AG04450 (cell line): ENCODE measurements at regions not wholly inside any gene's neighbourhood (a gene's known extent, or its start where the extent isn't known, plus 50 kb on each side); places are given as distances from the start of the nearest gene placed in this dataset.

ENCODE experiments used
- CTCF ChIA-PET: fragments of 300-600, 350-600 bp; formaldehyde crosslinking; extraction: SDS; loops from one replicate; lab custom pipeline; 2022; ENCODE audit warnings: antibody characterized with exemption, inconsistent platforms; lab: Charles Lee
- POLR2A ChIA-PET: fragments of 350-600 bp; formaldehyde crosslinking; extraction: SDS; loops from one replicate; lab custom pipeline; 2021; ENCODE audit warnings: antibody characterized with exemption, inconsistent platforms; lab: Yijun Ruan, JAX
- DNase-seq: peaks from one replicate; pipeline ENCODE4 v3.0.0-alpha.2; 2011; ENCODE audit warnings: low read depth, low spot score
- H3K27ac ChIP-seq: one replicate; pipeline ENCODE4 v1.5.1; 2012; ENCODE audit warnings: low read depth, low read length, control low read depth
- H3K27me3 ChIP-seq: one replicate; pipeline ENCODE4 v1.6.0; 2012; ENCODE audit warnings: low read length; ENCODE audit not compliant: control insufficient read depth, insufficient read depth
- H3K4me3 ChIP-seq: 2 replicates; pipeline ENCODE4 v1.5.1; 2011; ENCODE audit warnings: mild to moderate bottlenecking, low read depth, low read length, control low read depth
- H3K9me3 ChIP-seq: 2 replicates; pipeline ENCODE4 v1.5.1; 2012; ENCODE audit warnings: low read length; ENCODE audit not compliant: control insufficient read depth, insufficient read depth
- CTCF ChIP-seq: IDR thresholded peaks from 2 replicates; pipeline ENCODE4 v1.5.1; 2011; ENCODE audit warnings: low read depth, low read length, control low read depth, inconsistent platforms

GRCh38 chr9:81375187-81376100 lies 313.9 kb downstream of the TLE1 start:
- no peaks in the 10 kb centered on the region for H3K9me3 ChIP-seq
- POLR2A ChIA-PET = interaction anchor here (0.5 kb wide), 1 partner anchor 44 kb away, joined by 5 read pairs; no protein-coding TSS in a partner anchor
- H3K27ac ChIP-seq = no peak overlapping the region
- H3K4me3 ChIP-seq = no peak overlapping the region
- DNase-seq = no peak
- H3K27me3 ChIP-seq = no peaks in the 10 kb centered on the region
- TF ChIP-seq CTCF = no peak
- CTCF ChIA-PET = no interaction called here

GRCh38 chr9:81374459-81375186 lies 314.7 kb downstream of the TLE1 start:
- CTCF ChIA-PET = interaction anchor here (0.5 kb wide), 1 partner anchor 1145 kb away, joined by 3 read pairs; no protein-coding TSS in a partner anchor

GRCh38 chr9:81373294-81373693 lies 316.1 kb downstream of the TLE1 start:
- CTCF ChIA-PET = no interaction called here
- Histone ChIP-seq H3K9me3 (no peaks in the 10 kb centered on the region), H3K27me3 (no peaks in the 10 kb centered on the region), H3K27ac (no peak overlapping the region), H3K4me3 (no peak overlapping the region)
- no peak for DNase-seq
- no peak for TF ChIP-seq CTCF
- POLR2A ChIA-PET = no interaction called here

More at GRCh38 chr9:81374459-81375186, 314.7 kb downstream of the TLE1 start:
- POLR2A ChIA-PET = interaction anchor here (0.5 kb wide), 1 partner anchor 43 kb away, joined by 5 read pairs; no protein-coding TSS in a partner anchor
- H3K27me3 ChIP-seq = no peaks in the 10 kb centered on the region
- no peak for DNase-seq
- no peak for TF ChIP-seq CTCF
- no peak overlapping the region for H3K4me3 ChIP-seq
- H3K27ac ChIP-seq = no peak overlapping the region
- no peaks in the 10 kb centered on the region for H3K9me3 ChIP-seq

GRCh38 chr9:81372628-81373191 lies 316.6 kb downstream of the TLE1 start:
- no peak for TF ChIP-seq CTCF
- Histone ChIP-seq H3K27ac (no peak overlapping the region), H3K9me3 (no peaks in the 10 kb centered on the region), H3K4me3 (no peak overlapping the region), H3K27me3 (no peaks in the 10 kb centered on the region)
- ChIA-PET POLR2A (no interaction called here), CTCF (no interaction called here)
- DNase-seq = no peak
